ENCODE measurements at regions not wholly inside any gene's neighbourhood (a gene's known extent, or its start where the extent isn't known, plus 50 kb on each side); places are given as distances from the start of the nearest gene placed in this dataset.

GRCh38 chr1:172810480-172811175 is 151.7 kb downstream of the FASLG start:
- TF ChIP-seq CTCF (conservative IDR thresholded peaks at IDR 0.05) (no peak), EZH2 (IDR thresholded peaks at IDR 0.05; ENCODE audit: low read depth) (no peak)
